Bronchial epithelial cell (primary cell): ENCODE measurements at regions not wholly inside any gene's neighbourhood (a gene's known extent, or its start where the extent isn't known, plus 50 kb on each side); places are given as distances from the start of the nearest gene placed in this dataset.

Experiments used
- DNase-seq: peaks from one replicate; pipeline ENCODE4 v3.0.0-alpha.2; 2010; ENCODE audit warnings: low read depth
- FAIRE-seq: peaks from 2 replicates; lab custom pipeline; 2011; peaks lifted over from hg19 to GRCh38; lab: Jason Lieb, UNC
- H3K27me3 ChIP-seq: 2 replicates; pipeline ENCODE4 v1.5.1; 2011; ENCODE audit warnings: low read length; ENCODE audit not compliant: control insufficient read depth, insufficient read depth
- H3K36me3 ChIP-seq: 2 replicates; pipeline ENCODE4 v1.5.1; 2011; ENCODE audit warnings: low read length; ENCODE audit not compliant: control insufficient read depth, insufficient read depth
- H3K4me3 ChIP-seq: 2 replicates; pipeline ENCODE4 v1.5.1; 2011; ENCODE audit warnings: mild to moderate bottlenecking, low read depth, low read length, control low read depth
- TF ChIP-seq, protein P1 (sequence below): IDR thresholded peaks from 2 replicates; pipeline ENCODE4 v1.5.1; 2011; ENCODE audit warnings: mild to moderate bottlenecking, moderate library complexity, low read length, control low read depth, inconsistent platforms; ENCODE audit not compliant: insufficient read depth, severe bottlenecking

DNA sequence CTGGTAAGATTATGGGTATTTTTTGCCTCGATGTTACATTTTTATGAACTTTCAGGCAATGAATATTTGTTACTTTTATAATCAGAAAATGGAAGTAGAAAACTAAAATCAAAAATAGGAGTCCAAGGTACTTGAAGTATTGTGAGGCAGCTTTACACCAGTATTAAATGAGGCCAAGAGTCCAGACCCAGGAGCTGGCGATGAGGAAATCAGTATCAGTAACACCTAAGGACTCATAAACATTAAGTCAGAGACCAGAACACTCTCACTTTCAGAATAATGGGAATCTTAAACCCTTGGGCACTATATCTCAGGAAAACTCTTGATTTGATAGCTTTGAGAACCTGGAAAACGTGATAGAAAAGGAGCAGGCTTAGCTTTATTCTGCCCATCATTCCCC, 208.8 kb downstream of the GXYLT1 start:
- TF ChIP-seq, protein P1, sequence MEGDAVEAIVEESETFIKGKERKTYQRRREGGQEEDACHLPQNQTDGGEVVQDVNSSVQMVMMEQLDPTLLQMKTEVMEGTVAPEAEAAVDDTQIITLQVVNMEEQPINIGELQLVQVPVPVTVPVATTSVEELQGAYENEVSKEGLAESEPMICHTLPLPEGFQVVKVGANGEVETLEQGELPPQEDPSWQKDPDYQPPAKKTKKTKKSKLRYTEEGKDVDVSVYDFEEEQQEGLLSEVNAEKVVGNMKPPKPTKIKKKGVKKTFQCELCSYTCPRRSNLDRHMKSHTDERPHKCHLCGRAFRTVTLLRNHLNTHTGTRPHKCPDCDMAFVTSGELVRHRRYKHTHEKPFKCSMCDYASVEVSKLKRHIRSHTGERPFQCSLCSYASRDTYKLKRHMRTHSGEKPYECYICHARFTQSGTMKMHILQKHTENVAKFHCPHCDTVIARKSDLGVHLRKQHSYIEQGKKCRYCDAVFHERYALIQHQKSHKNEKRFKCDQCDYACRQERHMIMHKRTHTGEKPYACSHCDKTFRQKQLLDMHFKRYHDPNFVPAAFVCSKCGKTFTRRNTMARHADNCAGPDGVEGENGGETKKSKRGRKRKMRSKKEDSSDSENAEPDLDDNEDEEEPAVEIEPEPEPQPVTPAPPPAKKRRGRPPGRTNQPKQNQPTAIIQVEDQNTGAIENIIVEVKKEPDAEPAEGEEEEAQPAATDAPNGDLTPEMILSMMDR = no peak
- Histone ChIP-seq H3K36me3 (no peaks in the 10 kb centered on the region), H3K27me3 (no peaks in the 10 kb centered on the region), H3K4me3 (no peak overlapping the region)
- no peak for DNase-seq
- FAIRE-seq = no peak

DNA sequence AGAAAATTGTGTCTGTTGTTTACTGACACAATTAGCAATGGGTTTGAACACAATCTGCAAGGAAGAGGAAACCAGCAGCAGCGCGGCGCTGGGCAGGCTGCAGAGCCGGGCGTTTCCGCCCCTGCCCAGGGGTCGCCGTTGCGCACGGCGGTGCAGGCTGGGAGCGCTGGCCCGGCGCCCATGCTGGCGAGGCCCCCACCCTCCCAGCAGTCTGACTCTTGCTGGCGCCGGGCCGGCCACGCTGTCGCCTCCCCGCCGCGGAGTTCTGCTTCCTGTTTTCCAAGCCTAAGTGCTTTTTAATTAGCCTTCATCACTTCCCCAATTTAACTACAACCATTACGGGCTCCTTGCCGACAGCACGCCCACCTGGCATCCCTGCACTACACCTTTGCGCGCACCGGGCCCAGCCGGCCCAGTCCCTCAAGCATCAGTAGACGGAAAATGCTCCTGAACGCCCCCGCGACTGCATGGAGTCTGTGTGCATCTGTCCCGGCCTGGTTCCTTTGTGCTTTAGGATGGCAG, 212.1 kb downstream of the GXYLT1 start:
- no peak for DNase-seq
- TF ChIP-seq, protein P1 = no peak
- H3K36me3 ChIP-seq = no peaks in the 10 kb centered on the region
- no peak for FAIRE-seq
- H3K4me3 ChIP-seq = peak overlapping the region; percentile 33
- no peaks in the 10 kb centered on the region for H3K27me3 ChIP-seq

DNA sequence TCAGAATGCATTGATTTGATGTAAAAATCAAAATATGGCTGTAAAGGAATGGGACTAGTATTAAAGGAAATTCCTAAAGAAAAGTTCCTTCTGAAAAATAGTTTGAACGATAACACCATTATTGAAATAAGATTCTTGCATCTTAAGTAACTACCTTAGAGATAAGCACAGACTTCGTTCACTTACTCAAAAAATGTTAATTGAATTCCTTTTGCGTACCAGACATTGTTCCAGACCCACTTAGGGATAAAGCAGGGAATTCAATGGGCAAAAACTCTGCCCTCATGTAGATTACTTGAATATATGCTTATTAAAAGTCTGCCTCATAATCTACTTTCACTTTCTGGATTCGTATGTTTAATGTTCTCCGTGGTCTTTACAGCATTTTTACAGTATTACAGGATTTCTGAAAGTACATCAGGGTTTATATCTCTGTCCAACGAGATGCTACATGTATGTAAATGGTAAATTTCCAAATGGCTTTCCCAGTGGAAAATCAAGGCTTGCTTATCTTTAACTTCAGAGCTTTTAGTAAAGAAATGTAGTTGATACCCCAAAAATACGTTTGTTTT, 213.7 kb downstream of the GXYLT1 start:
- Histone ChIP-seq H3K36me3 (no peaks in the 10 kb centered on the region), H3K4me3 (no peak overlapping the region), H3K27me3 (no peaks in the 10 kb centered on the region)
- TF ChIP-seq, protein P1 = no peak
- FAIRE-seq = no peak
- no peak for DNase-seq

DNA sequence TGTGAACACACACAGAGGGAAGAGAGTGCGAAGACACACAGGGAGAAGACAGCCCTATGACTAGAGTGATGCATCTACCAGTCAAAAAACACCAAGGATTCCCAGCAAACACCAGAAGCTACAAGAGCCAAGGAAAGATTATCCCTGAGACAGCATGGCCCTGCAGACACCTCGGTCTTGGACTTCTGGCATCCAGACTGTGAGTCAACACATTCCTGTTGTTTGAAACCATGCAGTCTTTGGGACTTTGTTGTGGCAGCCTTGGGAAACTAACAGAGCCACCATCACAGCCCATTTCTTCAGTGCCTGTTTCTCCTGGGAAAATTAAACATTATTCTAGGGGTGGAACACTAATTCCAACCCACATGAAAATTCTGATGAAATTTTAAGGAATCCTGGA, 220.6 kb downstream of the GXYLT1 start:
- DNase-seq (no peak), FAIRE-seq (no peak)
- TF ChIP-seq, protein P1 = no peak
- Histone ChIP-seq H3K4me3 (no peak overlapping the region), H3K36me3 (no peaks in the 10 kb centered on the region), H3K27me3 (no peaks in the 10 kb centered on the region)

DNA sequence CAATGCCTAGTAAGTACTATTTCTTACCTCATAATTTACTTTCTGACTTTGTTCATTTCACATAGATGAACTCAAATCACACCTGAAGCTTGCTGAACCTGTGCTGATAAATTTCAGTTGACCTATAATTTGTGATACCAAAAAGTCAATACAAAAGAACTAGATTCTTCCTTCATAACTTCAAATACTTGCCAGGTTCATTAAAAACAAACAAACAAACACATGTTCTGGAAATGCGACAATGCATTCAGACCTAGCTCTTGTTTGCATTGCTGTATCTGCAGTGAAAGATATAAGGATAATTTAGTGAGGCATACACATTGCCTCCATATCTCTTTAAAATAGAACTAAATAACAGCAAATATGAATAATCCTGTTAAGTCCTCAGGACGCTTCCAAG, 221.3 kb downstream of the GXYLT1 start:
- no peaks in the 10 kb centered on the region for H3K36me3 ChIP-seq
- DNase-seq (no peak), FAIRE-seq (no peak)
- TF ChIP-seq, protein P1 = no peak
- no peak overlapping the region for H3K4me3 ChIP-seq
- no peaks in the 10 kb centered on the region for H3K27me3 ChIP-seq

DNA sequence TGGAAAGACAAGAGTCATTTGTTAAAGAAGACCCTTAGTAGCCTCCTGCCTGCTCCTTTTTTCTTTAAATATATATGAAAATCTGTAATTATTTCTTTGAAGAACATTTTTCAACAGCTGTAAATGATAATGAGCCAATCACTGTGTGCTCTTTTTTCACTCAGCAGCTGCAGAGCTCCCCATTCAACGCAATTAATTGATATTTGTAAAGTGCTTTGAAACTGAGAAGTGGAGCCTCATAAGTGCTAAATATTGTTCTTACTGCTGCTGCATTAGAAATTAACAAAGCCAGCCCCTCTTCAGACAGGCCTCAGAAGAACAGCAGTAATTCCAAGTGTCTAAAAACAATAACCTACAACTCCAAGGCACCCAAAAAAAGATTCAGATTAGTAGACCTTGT, 224.3 kb downstream of the GXYLT1 start:
- FAIRE-seq = no peak
- Histone ChIP-seq H3K4me3 (no peak overlapping the region), H3K36me3 (no peaks in the 10 kb centered on the region), H3K27me3 (no peaks in the 10 kb centered on the region)
- DNase-seq = no peak
- TF ChIP-seq, protein P1 = no peak
